ENCODE measurements at regions not wholly inside any gene's neighbourhood (a gene's known extent, or its start where the extent isn't known, plus 50 kb on each side); places are given as distances from the start of the nearest gene placed in this dataset.
"Not testable (repeated sequence)": the region's sequence is repeated elsewhere in the genome, so short reads cannot be mapped to it uniquely, and the experiment has no call there.

DNA sequence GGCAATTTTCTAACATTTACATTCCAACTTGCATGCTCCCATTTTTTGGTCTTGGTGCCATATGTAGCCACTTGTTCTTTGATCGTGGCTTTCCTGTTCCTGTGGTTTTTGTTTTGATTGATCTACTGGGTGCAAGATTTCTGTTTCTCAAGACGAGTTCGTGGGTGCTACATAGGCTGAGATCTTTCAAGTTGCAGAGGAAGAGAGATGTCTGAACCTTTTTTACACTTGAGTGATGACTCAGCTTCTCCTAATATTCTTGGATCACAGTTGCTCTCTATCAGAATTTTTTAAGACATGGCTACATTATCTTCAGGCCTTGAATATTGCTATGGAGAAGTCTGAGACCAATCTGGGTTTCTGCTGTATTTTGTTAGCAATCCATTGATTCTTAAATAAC is 85.1 kb downstream of the SRGAP2 start:
- H2AFZ ChIP-seq (ENCODE audit: insufficient read depth, low read depth, low read length, poor library complexity, severe bottlenecking); H4K20me1 ChIP-seq (ENCODE audit: control insufficient read depth, insufficient read depth, low read length, poor library complexity, severe bottlenecking); H3K4me3 ChIP-seq (ENCODE audit: control extremely low read depth in 1 of 5, extremely low read depth in 1 of 5, insufficient read depth in 1 of 5, low read depth in 2 of 5, low read length in 4 of 5); DNase-seq; H3K27ac ChIP-seq (ENCODE audit: low read length in 2 of 2); H3K79me2 ChIP-seq (ENCODE audit: control insufficient read depth, insufficient read depth, low read length); intact Hi-C loops (cut with micrococcal nuclease); H3K9me3 ChIP-seq (ENCODE audit: control extremely low read depth in 1 of 3, control insufficient read depth in 2 of 3, insufficient read depth in 1 of 3, low read length in 2 of 3); H3K27ac Mint-ChIP-seq; H3K9me3 Mint-ChIP-seq (ENCODE audit: insufficient read depth); CTCF ChIA-PET; H3K9ac ChIP-seq (ENCODE audit: low read length); POLR2A ChIA-PET; H3K4me2 ChIP-seq (replicated peaks; ENCODE audit: low read depth, low read length, poor library complexity, severe bottlenecking); H3K27me3 Mint-ChIP-seq; H3K4me3 Mint-ChIP-seq; H3K27me3 ChIP-seq (replicated peaks in 1 of 4; ENCODE audit: control extremely low read depth in 1 of 4, control insufficient read depth in 3 of 4, insufficient read depth in 4 of 4, low read length in 3 of 4); H3K36me3 ChIP-seq (replicated peaks in 1 of 2; ENCODE audit: control extremely low read depth in 1 of 2, control insufficient read depth in 1 of 2, extremely low read depth in 1 of 2, insufficient read depth in 2 of 2, low read length in 1 of 2): not testable (repeated sequence)
- peaks cover 16% of the 10 kb centered on the region for H3K4me1 Mint-ChIP-seq
- WGBS (ENCODE audit: insufficient coverage), result no CpG with 5 or more reads among the region's 3 CpGs
- ATAC-seq (ENCODE audit: low read depth), result peak; percentile 23
- peaks cover 0 to 11% of the 10 kb centered on the region in 2 donors for H3K4me1 ChIP-seq (ENCODE audit: control insufficient read depth in 2 of 2, insufficient read depth in 2 of 2, low read length in 2 of 2)

DNA sequence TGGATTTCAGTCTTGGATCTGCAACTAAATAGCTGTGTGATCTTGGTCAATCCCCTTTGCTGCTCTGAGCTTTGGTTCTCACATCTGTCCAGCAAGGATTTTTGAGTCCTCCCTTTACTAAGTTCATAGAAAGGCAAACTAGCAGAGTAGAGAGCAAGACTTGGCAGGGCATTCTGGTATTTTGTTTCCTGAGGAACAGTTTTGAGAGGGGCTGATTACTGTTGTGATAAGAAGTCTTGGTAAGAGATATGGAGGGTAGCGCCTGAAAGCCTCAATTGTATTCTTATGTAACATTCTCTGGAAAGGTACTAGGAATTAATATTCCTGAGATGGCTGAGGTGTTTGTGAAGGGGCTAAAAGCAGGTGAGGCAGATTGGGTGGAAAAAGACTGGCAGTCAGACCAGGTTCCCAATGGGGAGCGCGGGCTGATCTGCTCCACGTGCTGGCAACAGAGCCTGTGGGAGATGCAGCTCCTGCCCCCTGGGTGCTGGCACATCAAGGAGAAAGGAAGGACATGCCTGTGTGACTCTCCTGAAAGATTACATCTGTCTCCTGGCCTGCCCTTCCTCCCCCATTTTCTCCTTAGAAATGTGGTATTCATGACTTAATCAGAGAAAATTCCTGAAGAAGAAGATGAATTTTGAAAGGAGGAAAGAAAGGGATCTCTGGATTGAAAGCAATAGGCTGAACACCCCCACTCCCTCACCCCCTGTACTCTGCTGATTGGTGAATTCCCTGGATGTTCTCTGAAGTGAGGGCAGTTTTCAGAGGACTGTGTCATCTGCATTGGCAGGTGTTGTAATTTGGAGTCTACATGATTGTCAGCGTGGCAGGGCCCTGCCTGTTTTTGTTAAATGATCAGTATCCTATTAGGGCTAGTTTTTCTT is 94.0 kb downstream of the SRGAP2 start:
- DNase-seq; ATAC-seq (ENCODE audit: low read depth); H2AFZ ChIP-seq (ENCODE audit: insufficient read depth, low read depth, low read length, poor library complexity, severe bottlenecking); H3K9ac ChIP-seq (ENCODE audit: low read length); H3K4me3 ChIP-seq (ENCODE audit: control extremely low read depth in 1 of 5, extremely low read depth in 1 of 5, insufficient read depth in 1 of 5, low read depth in 2 of 5, low read length in 4 of 5); H3K27ac Mint-ChIP-seq; POLR2A ChIA-PET; H3K27me3 ChIP-seq (replicated peaks in 1 of 4; ENCODE audit: control extremely low read depth in 1 of 4, control insufficient read depth in 3 of 4, insufficient read depth in 4 of 4, low read length in 3 of 4); H3K36me3 ChIP-seq (replicated peaks in 1 of 2; ENCODE audit: control extremely low read depth in 1 of 2, control insufficient read depth in 1 of 2, extremely low read depth in 1 of 2, insufficient read depth in 2 of 2, low read length in 1 of 2); H3K9me3 ChIP-seq (ENCODE audit: control extremely low read depth in 1 of 3, control insufficient read depth in 2 of 3, insufficient read depth in 1 of 3, low read length in 2 of 3); CTCF ChIA-PET; H3K4me1 Mint-ChIP-seq; H3K4me2 ChIP-seq (replicated peaks; ENCODE audit: low read depth, low read length, poor library complexity, severe bottlenecking); H3K27ac ChIP-seq (ENCODE audit: low read length in 2 of 2); H3K9me3 Mint-ChIP-seq (ENCODE audit: insufficient read depth); intact Hi-C loops (cut with micrococcal nuclease); H4K20me1 ChIP-seq (ENCODE audit: control insufficient read depth, insufficient read depth, low read length, poor library complexity, severe bottlenecking); H3K4me1 ChIP-seq (ENCODE audit: control insufficient read depth in 2 of 2, insufficient read depth in 2 of 2, low read length in 2 of 2); H3K4me3 Mint-ChIP-seq; H3K27me3 Mint-ChIP-seq; H3K79me2 ChIP-seq (ENCODE audit: control insufficient read depth, insufficient read depth, low read length): not testable (repeated sequence)
- no CpG with 5 or more reads among the region's 5 CpGs for WGBS (ENCODE audit: insufficient coverage)

DNA sequence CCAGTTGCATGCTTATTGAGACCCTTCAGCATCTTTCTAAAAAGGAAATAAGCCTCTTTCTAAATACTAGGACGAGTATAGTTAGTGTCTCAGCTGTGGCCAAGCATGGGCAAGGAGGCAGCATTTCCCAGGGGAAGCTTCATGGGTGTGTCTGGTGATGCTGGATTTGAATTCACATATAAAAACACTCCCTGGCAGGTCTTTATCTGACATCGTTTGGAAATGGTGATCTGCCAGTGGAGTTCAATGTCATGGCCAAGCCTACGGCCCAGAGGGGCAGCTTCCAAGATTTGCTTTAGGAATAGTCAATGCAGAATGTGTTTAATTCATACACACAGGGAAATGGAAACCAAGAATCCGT is 94.7 kb downstream of the SRGAP2 start:
- H2AFZ ChIP-seq (ENCODE audit: insufficient read depth, low read depth, low read length, poor library complexity, severe bottlenecking); H3K9me3 ChIP-seq (ENCODE audit: control extremely low read depth in 1 of 3, control insufficient read depth in 2 of 3, insufficient read depth in 1 of 3, low read length in 2 of 3); H3K4me2 ChIP-seq (replicated peaks; ENCODE audit: low read depth, low read length, poor library complexity, severe bottlenecking); H3K79me2 ChIP-seq (ENCODE audit: control insufficient read depth, insufficient read depth, low read length); H3K27me3 Mint-ChIP-seq; H4K20me1 ChIP-seq (ENCODE audit: control insufficient read depth, insufficient read depth, low read length, poor library complexity, severe bottlenecking); H3K27me3 ChIP-seq (replicated peaks in 1 of 4; ENCODE audit: control extremely low read depth in 1 of 4, control insufficient read depth in 3 of 4, insufficient read depth in 4 of 4, low read length in 3 of 4); POLR2A ChIA-PET; CTCF ChIA-PET; H3K4me3 Mint-ChIP-seq; H3K9me3 Mint-ChIP-seq (ENCODE audit: insufficient read depth); H3K27ac ChIP-seq (ENCODE audit: low read length in 2 of 2); H3K9ac ChIP-seq (ENCODE audit: low read length); H3K4me3 ChIP-seq (ENCODE audit: control extremely low read depth in 1 of 5, extremely low read depth in 1 of 5, insufficient read depth in 1 of 5, low read depth in 2 of 5, low read length in 4 of 5); H3K4me1 ChIP-seq (ENCODE audit: control insufficient read depth in 2 of 2, insufficient read depth in 2 of 2, low read length in 2 of 2); H3K36me3 ChIP-seq (replicated peaks in 1 of 2; ENCODE audit: control extremely low read depth in 1 of 2, control insufficient read depth in 1 of 2, extremely low read depth in 1 of 2, insufficient read depth in 2 of 2, low read length in 1 of 2); DNase-seq; H3K27ac Mint-ChIP-seq; ATAC-seq (ENCODE audit: low read depth); intact Hi-C loops (cut with micrococcal nuclease); H3K4me1 Mint-ChIP-seq: not testable (repeated sequence)
- no CpG with 5 or more reads among the region's 4 CpGs for WGBS (ENCODE audit: insufficient coverage)

DNA sequence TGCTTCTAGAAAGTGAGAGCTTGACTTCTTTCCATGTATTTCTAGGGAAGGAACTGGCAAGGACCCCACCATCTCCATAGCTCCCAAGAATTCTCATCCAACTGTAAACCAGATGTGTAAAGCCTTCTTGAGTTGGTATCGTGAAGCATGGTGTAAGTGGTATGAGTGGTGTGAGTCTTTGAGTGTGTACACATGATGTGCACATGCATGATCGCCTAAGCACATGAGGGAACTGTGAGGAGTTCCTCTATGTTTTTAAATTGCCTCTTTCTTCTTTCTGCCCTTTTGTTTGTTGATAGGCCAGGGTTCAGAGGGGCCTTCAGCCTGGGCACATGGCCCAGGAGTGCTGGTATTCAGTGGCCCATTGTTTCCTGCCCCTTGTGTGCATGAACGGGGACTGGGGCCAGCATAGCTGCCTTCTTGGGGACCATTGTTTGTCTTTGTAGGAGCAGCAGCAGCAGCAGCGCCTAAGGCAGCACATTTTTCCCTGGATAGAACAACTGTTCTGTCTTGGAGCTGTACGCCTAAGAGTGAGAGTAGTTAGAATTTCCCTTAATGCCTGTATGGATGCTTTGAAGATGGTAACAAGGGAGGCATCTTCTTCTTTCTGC is 95.9 kb downstream of the SRGAP2 start:
- H3K79me2 ChIP-seq (ENCODE audit: control insufficient read depth, insufficient read depth, low read length); H3K9ac ChIP-seq (ENCODE audit: low read length); H2AFZ ChIP-seq (ENCODE audit: insufficient read depth, low read depth, low read length, poor library complexity, severe bottlenecking); H3K9me3 ChIP-seq (ENCODE audit: control extremely low read depth in 1 of 3, control insufficient read depth in 2 of 3, insufficient read depth in 1 of 3, low read length in 2 of 3); H3K27me3 ChIP-seq (replicated peaks in 1 of 4; ENCODE audit: control extremely low read depth in 1 of 4, control insufficient read depth in 3 of 4, insufficient read depth in 4 of 4, low read length in 3 of 4); intact Hi-C loops (cut with micrococcal nuclease); CTCF ChIA-PET; H3K4me3 ChIP-seq (ENCODE audit: control extremely low read depth in 1 of 5, extremely low read depth in 1 of 5, insufficient read depth in 1 of 5, low read depth in 2 of 5, low read length in 4 of 5); H4K20me1 ChIP-seq (ENCODE audit: control insufficient read depth, insufficient read depth, low read length, poor library complexity, severe bottlenecking); H3K4me2 ChIP-seq (replicated peaks; ENCODE audit: low read depth, low read length, poor library complexity, severe bottlenecking); H3K27me3 Mint-ChIP-seq; H3K27ac ChIP-seq (ENCODE audit: low read length in 2 of 2); H3K4me1 ChIP-seq (ENCODE audit: control insufficient read depth in 2 of 2, insufficient read depth in 2 of 2, low read length in 2 of 2); DNase-seq; H3K4me3 Mint-ChIP-seq; H3K9me3 Mint-ChIP-seq (ENCODE audit: insufficient read depth); POLR2A ChIA-PET; H3K27ac Mint-ChIP-seq; H3K4me1 Mint-ChIP-seq; ATAC-seq (ENCODE audit: low read depth); H3K36me3 ChIP-seq (replicated peaks in 1 of 2; ENCODE audit: control extremely low read depth in 1 of 2, control insufficient read depth in 1 of 2, extremely low read depth in 1 of 2, insufficient read depth in 2 of 2, low read length in 1 of 2): not testable (repeated sequence)
- no CpG with 5 or more reads among the region's 5 CpGs for whole genome bisulfite sequencing (ENCODE audit: insufficient coverage)
